Osteoblast (primary cell): ENCODE measurements at regions not wholly inside any gene's neighbourhood (a gene's known extent, or its start where the extent isn't known, plus 50 kb on each side); places are given as distances from the start of the nearest gene placed in this dataset.

Experiments
- DNase-seq: peaks from one replicate; pipeline ENCODE4 v3.0.0; 2011; ENCODE audit warnings: low spot score, mixed read lengths; ENCODE audit not compliant: insufficient read length; ENCODE audit errors: missing footprints
- H2AFZ ChIP-seq: 2 replicates; pipeline ENCODE4 v1.6.0; 2011; ENCODE audit warnings: mild to moderate bottlenecking, low read length
- H3K27ac ChIP-seq: 2 replicates; pipeline ENCODE4 v1.5.1; 2011; ENCODE audit warnings: mild to moderate bottlenecking, low read depth, low read length, moderate library complexity
- H3K27me3 ChIP-seq: 2 replicates; pipeline ENCODE4 v1.6.0; 2012; ENCODE audit warnings: mild to moderate bottlenecking, control low read depth, inconsistent platforms, low read length, moderate library complexity; ENCODE audit not compliant: insufficient read depth
- H3K36me3 ChIP-seq: 2 replicates; pipeline ENCODE4 v1.5.1; 2011; ENCODE audit warnings: mild to moderate bottlenecking, low read length, control low read depth, moderate library complexity; ENCODE audit not compliant: insufficient read depth
- H3K4me1 ChIP-seq: 2 replicates; pipeline ENCODE4 v1.5.1; 2011; ENCODE audit warnings: mild to moderate bottlenecking, low read length, control low read depth, moderate library complexity; ENCODE audit not compliant: insufficient read depth
- H3K4me2 ChIP-seq: 2 replicates; pipeline ENCODE4 v1.6.0; 2011; ENCODE audit warnings: mild to moderate bottlenecking, low read length; ENCODE audit not compliant: insufficient read depth
- H3K4me3 ChIP-seq: fragments of 200-600 bp; sonication (generic); 3 replicates; pipeline ENCODE4 v1.5.1; 2012; ENCODE audit warnings: mild to moderate bottlenecking, low read length, inconsistent platforms; ENCODE audit not compliant: insufficient read depth
- H3K79me2 ChIP-seq: 2 replicates; pipeline ENCODE4 v1.6.0; 2012; ENCODE audit warnings: mild to moderate bottlenecking, low read length, control low read depth, inconsistent platforms; ENCODE audit not compliant: insufficient read depth
- H3K9me3 ChIP-seq: 2 replicates; pipeline ENCODE4 v1.5.1; 2011; ENCODE audit warnings: low read depth, low read length, control low read depth
- H4K20me1 ChIP-seq: 2 replicates; pipeline ENCODE4 v1.6.0; 2012; ENCODE audit warnings: mild to moderate bottlenecking, low read length, control low read depth; ENCODE audit not compliant: insufficient read depth
- CTCF ChIP-seq: IDR thresholded peaks from 2 replicates; pipeline ENCODE4 v1.5.1; 2011; ENCODE audit warnings: mild to moderate bottlenecking, low read depth, low read length, moderate library complexity; ENCODE audit errors: extremely low read depth

- Histone ChIP-seq H4K20me1 (no peaks in the 10 kb centered on the region), H3K9me3 (no peaks in the 10 kb centered on the region)
- DNase-seq, result no peak
Observed at GRCh38 chr6:92849636-92850035, 569.7 kb downstream of the EPHA7 start.

GRCh38 chr6:92848901-92849300 lies 570.5 kb downstream of the EPHA7 start:
- Histone ChIP-seq H2AFZ (no peak overlapping the region), H3K27me3 (no peaks in the 10 kb centered on the region), H3K27ac (no peak overlapping the region), H3K79me2 (no peaks in the 10 kb centered on the region), H3K4me1 (no peaks in the 10 kb centered on the region), H3K9me3 (no peaks in the 10 kb centered on the region), H4K20me1 (no peaks in the 10 kb centered on the region), H3K4me3 (no peak overlapping the region), H3K4me2 (no peak overlapping the region), H3K36me3 (no peaks in the 10 kb centered on the region)
- no peak for TF ChIP-seq CTCF
- DNase-seq, result no peak

More at GRCh38 chr6:92849636-92850035, 569.7 kb downstream of the EPHA7 start:
- Histone ChIP-seq H2AFZ (no peak overlapping the region), H3K79me2 (no peaks in the 10 kb centered on the region), H3K27me3 (no peaks in the 10 kb centered on the region), H3K36me3 (no peaks in the 10 kb centered on the region), H3K27ac (no peak overlapping the region), H3K4me2 (no peak overlapping the region), H3K4me1 (no peaks in the 10 kb centered on the region), H3K4me3 (no peak overlapping the region)
- no peak for TF ChIP-seq CTCF

GRCh38 chr6:92848459-92848858 lies 570.9 kb downstream of the EPHA7 start:
- no peak for TF ChIP-seq CTCF
- no peak overlapping the region for H3K4me2 ChIP-seq
- H3K27ac ChIP-seq, result no peak overlapping the region
- H3K9me3 ChIP-seq, result no peaks in the 10 kb centered on the region
- H2AFZ ChIP-seq, result no peak overlapping the region
- DNase-seq, result no peak
- H3K27me3 ChIP-seq, result no peaks in the 10 kb centered on the region
- no peaks in the 10 kb centered on the region for H3K79me2 ChIP-seq
- no peaks in the 10 kb centered on the region for H4K20me1 ChIP-seq
- H3K4me3 ChIP-seq, result no peak overlapping the region
- no peaks in the 10 kb centered on the region for H3K36me3 ChIP-seq
- no peaks in the 10 kb centered on the region for H3K4me1 ChIP-seq

GRCh38 chr6:92847988-92848387 lies 571.4 kb downstream of the EPHA7 start:
- no peaks in the 10 kb centered on the region for H3K4me1 ChIP-seq
- no peak for TF ChIP-seq CTCF
- H3K4me2 ChIP-seq, result no peak overlapping the region
- no peak for DNase-seq
- no peak overlapping the region for H3K27ac ChIP-seq
- no peaks in the 10 kb centered on the region for H3K79me2 ChIP-seq
- no peaks in the 10 kb centered on the region for H3K36me3 ChIP-seq
- H2AFZ ChIP-seq, result no peak overlapping the region
- no peaks in the 10 kb centered on the region for H3K27me3 ChIP-seq
- H3K9me3 ChIP-seq, result no peaks in the 10 kb centered on the region
- H4K20me1 ChIP-seq, result no peaks in the 10 kb centered on the region
- H3K4me3 ChIP-seq, result no peak overlapping the region
